ENCODE measurements at regions not wholly inside any gene's neighbourhood (a gene's known extent, or its start where the extent isn't known, plus 50 kb on each side); places are given as distances from the start of the nearest gene placed in this dataset.
"Not testable (repeated sequence)": the region's sequence is repeated elsewhere in the genome, so short reads cannot be mapped to it uniquely, and the experiment has no call there.

DNA sequence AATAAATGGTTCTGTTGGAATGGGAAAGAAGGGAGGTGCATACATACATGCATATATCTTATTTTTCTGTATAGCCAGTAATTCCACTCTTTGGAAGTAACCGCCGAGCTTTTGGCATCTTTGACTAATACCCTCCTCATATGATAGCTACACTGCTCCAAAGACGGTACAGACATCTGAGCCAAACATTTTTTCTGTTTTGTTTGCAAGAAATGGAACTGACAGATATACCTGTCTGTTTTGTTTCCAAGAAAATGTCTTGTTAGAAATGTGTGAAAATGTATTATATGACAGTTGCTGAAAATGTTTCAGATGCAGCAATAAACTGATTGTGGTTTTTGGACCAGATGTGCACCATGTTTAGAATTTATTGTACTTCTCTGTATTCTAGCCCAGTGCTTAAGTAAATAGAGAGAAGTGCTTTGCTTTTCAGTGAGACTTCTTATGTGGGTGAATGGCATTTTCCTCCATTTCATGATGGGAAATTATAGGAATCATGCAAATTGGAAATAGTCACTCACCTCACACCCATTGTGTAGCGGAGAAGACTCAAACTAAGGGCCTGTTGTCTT, 396.9 kb downstream of the KCNRG start:
- no peak for DNase-seq

DNA sequence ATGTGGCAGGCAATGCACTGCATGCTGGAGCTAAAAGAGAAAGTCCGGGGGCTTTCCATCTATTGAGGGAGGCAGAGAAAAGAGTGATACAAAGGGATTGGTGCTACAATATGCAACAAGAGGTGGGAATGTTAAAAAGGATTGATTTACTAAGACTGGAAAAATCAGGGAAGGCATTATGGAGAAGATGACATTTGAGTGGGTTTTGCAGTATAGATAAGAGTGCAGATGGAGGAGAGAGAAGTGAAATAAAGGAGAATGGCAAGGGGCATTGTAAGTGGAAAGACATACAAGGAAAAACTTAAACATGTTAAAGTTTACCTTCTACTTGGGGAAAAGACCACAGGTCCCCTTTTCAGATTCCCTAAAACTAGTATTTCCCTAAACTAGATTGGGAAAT, 399.4 kb downstream of the KCNRG start:
- no peak for DNase-seq

DNA sequence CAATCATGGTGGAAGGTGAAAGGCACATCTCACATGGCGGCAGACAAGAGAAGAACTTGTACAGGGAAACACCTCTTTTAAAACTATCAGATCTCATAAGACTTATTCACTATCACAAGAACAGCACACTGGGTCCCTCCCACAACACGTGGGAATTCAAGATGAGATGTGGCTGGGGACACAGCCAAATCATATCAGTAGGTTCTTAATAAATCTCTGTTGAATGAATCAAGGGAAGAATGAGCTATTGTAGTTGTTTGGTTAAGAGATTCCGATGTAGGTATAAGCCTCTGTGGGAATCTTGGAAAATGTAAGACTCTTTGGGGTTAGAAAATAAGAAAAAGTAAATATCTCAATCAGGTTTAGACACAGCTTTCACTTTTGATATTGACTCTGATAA, 400.2 kb downstream of the KCNRG start:
- DNase-seq: no peak

DNA sequence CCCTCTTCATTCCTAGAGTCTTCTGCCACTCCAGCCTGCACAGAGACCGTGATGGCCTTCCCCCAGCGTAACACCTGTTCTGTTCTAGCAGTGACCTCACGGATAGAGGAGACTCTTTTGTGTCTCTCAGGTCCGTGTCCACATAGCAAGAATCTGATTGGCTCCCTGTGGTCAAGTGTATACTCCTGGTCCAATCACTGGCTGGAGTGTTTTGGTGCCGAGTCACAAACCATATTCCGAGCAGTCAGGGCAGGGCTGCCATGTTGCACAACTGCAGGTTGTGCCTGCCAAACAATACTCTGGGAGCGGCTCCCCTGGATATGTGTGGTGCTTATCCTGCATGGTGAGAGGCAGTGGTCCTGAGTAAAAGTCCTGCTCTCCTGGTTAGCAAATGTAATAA, 402.4 kb downstream of the KCNRG start:
- no peak for DNase-seq

DNA sequence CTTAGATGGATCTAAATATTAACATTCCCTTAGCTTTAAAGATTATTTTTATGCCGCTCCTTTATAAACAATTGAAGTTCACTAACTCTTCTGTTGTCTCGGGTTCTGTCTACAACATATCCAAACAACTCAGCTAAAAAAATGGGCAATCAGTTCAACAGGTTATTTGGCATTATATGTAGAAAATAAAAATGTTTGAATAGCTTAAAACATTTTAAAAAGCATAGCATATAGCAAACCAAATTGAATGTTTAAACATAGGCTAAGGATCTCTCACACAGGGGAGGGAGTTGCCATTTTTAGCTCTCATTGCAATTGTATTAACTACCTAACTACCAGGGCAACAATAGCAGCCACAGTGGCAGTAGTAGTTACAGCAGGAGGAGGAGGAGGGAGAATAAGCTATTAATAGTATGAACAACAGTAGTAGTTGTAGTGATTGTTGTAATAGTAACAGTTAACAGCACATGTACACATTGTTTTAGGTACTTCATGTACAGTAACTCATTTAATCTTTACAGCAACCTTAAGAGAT, 404.2 kb downstream of the KCNRG start:
- no peak for DNase-seq

DNA sequence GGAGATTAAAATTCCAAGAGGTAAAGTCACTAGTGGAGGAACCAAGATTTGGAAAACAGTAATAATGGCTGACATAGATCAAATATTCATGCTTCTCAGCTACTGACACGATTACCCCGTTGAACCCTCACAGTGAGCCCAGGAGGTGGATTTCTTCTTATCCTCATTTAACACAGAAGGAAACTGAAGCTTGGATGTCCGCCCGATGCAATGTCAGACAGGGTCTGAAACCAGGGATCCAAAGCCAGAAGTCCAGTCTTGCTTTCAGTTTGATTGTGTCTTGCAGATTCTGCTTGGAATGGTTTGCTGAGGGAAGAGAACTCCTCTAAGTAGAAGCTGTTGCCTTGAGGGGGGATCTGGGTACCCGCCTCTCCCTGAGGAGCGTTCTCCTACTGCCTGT, 404.7 kb downstream of the KCNRG start:
- peak in 15 of 51 donors; percentile 1 to 33 (median 12) for DNase-seq

DNA sequence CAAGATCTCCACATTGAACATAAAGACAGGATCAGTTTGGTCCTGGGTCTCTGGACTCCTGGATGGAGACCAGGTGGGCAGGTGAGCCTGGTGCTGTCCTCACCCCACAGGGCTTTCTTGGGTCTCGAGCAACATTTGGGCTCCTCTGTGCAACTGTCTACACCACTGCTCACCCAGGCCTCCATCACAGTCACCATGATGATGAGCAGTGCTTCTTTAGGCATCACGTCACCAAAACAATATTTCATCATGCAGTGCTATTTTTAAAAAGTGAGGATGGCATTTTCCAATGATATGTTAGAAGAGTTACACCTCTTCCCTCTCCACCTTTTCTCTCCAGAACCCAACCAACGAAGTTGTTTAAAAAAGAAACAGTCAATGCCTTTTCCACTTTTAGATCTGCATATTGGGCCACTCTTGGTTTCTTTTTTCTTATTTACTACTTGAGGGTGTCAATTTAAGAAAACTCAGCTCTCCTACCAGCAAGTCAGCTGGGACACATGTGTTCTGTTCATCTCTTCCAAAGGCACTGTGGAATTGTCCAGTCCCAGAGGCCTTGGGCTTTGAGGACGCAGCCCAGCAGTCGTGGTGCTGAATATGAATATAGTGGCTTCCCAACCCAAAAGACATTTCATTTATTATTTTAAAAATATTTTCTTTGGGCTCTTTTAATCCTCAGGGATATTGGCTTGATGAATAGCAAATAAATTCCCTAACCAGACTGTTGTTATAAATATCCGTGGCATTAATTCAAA, 405.7 kb downstream of the KCNRG start:
- no peak for DNase-seq

DNA sequence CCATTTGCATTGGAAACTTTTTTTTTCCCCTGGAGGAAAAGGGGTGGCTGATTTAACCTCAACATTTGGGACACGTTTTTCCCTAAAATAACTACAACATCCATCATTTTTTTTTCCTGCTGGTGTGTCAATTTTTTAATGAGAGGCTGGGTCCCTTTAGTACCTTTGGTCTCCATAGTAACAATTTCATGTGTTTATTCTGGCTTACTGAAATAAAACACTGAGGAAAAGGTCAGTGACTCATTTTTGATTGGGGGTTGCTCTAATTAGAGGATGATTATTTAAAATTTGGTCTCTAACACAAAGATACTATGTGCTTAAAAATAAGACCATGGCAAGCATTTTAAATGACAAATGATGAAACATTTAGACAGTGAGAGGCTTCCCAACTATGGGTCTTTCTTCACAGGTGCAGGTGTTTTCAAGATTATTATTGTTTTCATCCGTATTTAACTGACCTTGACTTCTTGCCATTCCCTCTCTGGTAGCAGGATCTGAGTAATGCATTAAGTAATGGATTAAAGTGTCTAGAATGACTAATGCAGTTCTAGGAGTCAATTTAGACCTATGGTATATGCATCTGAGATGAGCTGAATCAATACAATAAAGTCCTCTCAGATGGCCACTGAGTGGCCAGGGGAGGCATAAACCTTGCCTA, 406.4 kb downstream of the KCNRG start:
- no peak for DNase-seq

DNA sequence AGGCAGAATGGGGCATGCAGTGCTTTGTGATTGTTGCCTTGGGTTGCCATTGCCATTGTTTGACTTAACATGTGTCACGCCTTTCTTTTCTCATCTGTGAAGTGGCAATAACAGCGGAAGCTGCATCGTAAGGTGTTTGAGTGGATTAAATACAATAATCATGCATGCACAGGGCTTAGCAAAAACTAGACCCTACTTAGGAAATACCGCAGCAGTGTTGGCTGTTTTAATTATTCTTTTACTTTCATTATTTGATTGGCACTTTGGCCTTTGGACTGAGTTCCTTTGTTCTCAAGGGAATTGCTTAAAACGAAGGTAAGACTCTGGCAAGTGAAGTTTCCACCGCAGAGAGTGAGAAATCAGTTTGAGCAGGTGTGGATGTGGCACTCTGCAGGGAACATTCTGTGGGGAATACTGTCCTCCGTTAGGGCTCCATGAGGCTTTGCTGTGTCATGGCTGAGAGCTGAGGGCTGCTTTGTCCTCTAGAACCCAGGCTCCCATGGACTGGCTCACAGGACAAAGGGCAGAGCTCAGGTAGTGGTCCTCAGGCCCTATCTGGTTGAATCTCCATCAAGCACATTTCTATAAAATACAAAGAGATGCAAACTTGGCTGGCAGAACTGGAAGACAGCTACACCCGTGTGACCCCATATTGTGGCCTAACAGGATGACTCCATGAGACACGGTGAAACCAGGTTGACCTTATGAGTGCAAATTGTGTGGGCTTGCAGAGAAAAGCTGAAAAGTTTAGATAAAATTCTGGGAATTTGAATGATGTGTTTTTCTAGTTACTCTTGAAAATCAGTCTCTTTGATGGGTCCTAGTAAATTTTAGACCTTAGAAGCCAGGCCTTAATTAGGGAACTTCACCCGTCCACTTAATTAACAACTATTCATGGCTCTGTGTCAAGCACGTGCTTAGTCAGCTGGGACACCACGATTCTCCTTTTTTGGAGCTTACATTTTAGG, 407.2 kb downstream of the KCNRG start:
- no peak for DNase-seq

DNA sequence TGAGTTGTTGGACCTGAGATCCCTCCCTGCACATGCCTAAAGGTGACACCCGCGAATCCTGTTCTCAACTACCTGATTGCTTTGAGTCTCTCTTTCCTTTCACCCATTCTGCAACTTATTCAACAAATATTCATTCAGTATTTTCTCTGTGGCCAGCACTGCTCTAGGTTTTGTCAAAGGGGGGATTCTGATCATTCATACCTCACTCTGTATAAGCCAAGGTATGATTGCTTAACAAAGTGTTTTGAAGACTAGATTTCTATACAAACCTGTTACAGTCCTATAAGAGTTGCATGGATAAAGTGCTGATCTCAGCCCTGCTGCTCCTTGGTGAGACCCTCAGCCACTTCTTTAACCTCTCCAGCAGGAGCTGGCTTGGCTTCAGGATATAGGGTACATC, 409.7 kb downstream of the KCNRG start:
- no peak for DNase-seq

DNA sequence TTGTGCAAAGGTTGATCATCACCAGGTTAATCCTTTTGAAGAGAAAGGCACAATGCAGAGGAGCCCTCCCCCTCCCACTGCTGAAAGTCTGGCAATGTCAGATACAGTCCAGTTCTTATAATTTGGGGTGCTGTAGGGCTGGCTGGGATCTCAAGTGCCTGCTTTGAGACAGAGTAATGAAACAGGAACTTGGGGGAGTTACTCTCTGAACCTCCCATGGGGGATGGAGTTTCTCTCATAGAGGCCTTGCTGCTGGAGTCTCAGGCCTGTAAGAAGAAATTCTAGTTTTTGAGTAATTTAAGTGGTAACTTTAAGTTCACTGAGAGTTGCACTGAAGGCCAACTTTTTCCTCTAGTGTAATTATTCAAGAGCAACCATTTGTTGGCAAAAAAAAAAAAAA, 410.5 kb downstream of the KCNRG start:
- DNase-seq: no peak

DNA sequence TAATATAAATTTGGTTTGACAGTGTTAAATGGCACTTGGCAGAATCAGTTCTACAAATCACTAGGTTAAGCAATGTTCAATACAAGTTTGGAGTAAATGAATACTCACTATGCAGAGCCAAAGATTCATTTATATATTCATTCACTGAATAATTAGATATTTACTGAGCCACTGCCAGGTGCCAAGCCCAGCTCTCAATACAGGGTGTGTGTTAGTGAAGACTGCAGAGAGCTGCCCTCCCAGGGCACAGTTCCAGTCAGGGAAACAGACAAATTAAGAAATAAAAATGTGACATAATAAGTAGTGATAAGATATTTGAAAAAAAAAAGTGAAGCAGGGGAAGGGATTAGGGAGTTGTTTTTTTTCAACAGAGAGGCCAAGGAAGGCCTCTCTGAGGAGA, 411.7 kb downstream of the KCNRG start:
- DNase-seq: no peak

DNA sequence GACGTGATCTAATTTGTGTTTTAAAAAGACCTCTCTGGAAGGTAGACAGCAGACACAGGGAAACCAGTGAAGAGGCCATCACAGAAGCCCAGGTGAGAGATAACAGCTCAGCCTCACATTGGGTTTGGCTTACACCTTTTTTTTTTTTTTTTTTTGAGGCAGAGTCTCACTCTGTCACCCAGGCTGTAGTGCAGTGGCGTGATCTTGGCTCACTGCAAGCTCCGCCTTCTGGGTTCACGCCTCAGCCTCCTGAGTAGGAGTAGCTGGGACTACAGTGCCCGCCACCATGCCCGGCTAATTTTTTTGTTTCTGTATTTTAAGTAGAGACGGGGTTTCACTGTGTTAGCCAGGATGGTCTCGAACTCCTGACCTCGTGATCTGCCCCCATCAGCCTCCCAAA, 412.3 kb downstream of the KCNRG start:
- not testable (repeated sequence) for DNase-seq

DNA sequence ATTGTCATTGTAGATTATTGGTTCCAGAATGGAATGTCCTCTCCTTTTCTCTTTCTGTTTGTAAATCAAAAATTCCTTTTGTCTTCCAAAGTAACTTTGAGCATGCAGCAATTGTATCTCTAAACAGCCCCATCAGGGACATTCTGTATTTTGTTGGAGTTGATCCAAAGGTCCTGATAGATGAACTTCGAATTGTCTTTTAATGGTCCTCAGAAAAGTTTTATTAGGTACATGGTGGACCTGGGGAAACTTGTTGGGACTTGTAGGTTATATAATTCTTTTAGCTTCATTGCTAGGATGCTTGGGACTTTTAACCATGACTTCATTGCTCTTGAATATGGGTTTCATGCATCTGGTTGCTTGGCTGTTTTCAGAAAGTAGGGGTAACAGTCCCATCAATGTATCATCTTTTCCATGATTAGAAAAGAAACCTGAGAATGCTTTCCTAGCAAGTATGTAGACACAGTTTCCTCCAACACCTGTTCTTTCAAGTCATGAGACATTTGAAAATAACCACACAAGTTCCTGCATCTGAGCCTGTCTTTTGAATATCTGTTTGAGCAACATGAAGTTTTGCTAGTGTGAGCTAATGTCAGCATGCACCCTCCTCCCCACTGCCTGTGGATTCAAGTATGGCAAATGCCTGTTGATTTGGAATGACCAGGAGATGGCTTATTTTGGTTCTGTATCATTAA, 413.1 kb downstream of the KCNRG start:
- DNase-seq: no peak

DNA sequence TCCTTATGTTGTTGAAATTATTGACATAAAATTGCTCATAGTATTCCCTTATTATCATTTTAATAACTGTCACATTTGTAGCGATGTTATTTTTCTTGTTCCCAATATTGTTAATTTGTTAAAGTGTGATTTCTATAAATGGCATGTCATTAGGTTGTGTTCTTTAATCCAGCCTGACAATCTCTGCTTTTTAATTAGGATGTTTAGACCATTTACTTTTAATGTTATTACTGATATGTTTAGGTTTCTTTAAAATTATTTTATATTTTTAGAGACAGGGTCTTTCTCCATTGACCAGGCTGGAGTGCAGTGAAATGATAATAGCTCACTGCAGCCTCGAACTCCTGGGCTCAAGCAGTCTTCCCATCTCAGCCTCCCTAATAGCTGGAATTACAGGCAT, 408.5 kb downstream of the DLEU7 start:
- DNase-seq: no peak

DNA sequence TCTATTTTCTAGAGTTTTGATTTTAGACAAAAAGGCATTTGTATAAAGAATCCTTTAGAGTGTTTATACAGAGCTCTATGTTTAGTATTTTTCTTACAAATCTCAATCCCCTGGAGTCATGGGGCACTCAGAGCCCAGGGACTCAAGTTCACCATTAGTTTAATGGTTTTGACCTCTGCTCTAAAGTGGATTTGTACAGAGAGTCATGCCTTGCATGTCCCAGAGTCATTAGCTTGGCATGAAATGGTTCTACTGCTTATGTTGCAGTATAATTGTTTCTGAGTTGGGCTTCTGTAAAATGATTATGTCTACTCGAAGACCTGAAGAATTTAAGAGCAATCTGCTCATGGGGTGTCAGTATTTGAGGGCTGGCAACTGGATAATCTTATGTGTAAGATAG, 406.2 kb downstream of the DLEU7 start:
- DNase-seq: no peak

DNA sequence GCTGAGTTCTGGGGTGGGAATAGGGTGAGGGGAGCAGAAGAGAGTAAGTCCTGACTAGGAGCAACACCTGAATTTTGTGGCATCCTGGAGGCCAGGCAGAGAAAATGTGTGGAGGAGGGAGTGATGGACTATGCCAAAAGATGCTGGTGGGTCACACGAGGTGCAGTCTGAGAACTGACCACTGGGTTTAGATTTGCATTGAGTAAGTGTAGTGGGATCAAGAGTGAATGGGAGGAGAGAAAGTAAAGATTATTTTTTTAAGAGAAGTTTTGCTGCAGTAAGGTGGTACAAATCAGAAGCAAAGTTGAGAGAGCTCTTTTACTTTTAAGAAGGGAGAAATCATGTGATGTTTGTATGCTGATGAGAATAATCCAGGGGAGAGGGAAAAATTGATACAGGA, 405.1 kb downstream of the DLEU7 start:
- DNase-seq: no peak

DNA sequence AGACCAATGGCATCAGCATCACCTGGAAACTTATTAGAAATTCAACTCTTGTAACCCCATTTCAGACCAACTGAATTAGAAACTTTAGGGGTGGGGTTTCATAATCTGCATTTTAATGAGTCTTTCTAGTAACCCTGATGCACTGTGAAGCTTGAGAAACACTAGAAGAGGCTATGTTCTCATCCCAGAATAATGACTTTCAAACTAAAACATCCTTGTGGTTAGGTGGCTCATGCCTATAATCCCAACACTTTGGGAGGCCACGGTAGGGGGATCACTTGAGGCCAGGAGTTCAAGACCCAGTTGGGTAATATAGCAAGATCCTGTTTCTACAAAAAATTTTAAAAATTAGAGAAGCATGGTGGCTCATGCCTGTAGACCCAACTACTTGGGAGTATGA, 402.4 kb downstream of the DLEU7 start:
- no peak for DNase-seq

DNA sequence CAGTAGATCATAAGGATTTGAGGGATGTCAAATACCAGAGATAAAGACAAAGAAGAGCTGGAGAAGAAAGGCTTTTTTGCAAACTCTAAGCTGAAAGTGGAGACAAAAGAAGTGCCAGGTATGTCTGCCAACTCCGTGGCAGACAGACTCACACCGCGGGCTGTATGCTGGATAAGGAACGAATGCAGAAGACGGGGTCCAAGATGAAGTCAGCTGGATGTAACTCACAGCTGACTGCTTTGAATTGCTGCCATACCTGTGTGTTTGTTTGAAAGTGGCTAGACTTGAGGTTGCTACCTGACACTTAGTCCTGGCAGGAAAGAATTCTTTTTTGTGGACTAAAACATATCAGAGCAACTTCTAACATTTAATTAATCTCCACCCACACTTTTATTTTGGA, 398.8 kb downstream of the DLEU7 start:
- DNase-seq: no peak

DNA sequence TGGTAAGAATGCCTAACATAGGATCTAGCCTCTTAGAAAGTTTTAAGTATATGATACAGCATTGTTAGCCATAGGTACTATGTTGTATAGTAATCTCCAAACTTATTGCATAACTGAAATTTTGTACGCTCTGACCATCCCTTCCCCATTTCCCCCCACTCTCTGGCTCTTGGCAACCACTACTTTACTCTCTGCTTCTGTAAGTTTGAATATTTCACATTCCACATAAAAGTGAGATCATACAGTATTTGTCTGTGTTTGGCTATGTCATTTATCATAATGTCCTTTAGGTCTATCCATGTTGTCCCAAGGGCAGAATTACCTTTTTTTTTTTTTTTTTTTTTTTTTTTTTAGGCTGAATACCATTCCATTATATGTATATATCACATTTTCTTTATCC, 396.9 kb downstream of the DLEU7 start:
- no peak for DNase-seq

DNA sequence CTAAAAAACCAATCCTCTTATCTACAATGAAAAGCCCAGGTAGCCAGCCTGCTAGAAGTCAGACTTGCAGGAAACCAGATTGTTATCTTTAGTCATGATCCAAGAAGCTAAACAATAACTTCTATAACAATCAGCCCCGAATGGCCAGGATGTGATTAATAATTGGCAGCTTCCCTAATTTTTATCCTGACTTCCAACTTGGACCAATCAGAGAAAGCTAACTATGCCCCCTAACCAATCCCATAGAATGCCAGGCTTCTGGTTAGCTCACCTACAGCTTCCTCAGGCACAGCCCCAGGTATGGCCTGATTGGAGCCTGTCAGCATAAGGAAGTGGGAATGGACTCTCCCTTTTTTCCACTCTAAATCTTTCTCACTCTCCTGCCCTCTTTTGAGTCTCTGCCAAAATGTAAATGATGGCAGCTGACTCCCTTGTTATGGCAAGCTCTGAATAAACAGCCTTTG, 394.9 kb downstream of the DLEU7 start:
- DNase-seq: no peak
